NCI-H69 (cell line): ENCODE measurements at regions not wholly inside any gene's neighbourhood (a gene's known extent, or its start where the extent isn't known, plus 50 kb on each side); places are given as distances from the start of the nearest gene placed in this dataset.

Experiments
- DNase-seq: peaks from one replicate; lab custom pipeline; 2025; lab: John Stamatoyannopoulos, UW

- DNase-seq, result no peak
Observed at GRCh38 chr13:74794582-74794981, 660.4 kb upstream of the KLF12 start.

- no peak for DNase-seq
Observed at GRCh38 chr13:74794147-74794546, 659.9 kb upstream of the KLF12 start.

GRCh38 chr13:74784959-74785358 is 650.8 kb upstream of the KLF12 start:
- no peak for DNase-seq

- DNase-seq, result no peak
Observed at GRCh38 chr13:74778946-74779345, 644.7 kb upstream of the KLF12 start.

GRCh38 chr13:74778087-74778486 is 643.9 kb upstream of the KLF12 start:
- DNase-seq, result no peak

- DNase-seq, result no peak
Observed at GRCh38 chr13:74774264-74774663, 640.1 kb upstream of the KLF12 start.

- DNase-seq, result no peak
Observed at GRCh38 chr13:74773248-74773647, 639.0 kb upstream of the KLF12 start.

- DNase-seq, result no peak
Observed at GRCh38 chr13:74771964-74772363, 637.8 kb upstream of the KLF12 start.

GRCh38 chr13:74770361-74770760 is 636.2 kb upstream of the KLF12 start:
- DNase-seq, result no peak

GRCh38 chr13:74769333-74769732 is 635.1 kb upstream of the KLF12 start:
- DNase-seq, result no peak

- DNase-seq, result no peak
Observed at GRCh38 chr13:74768521-74769085, 634.4 kb upstream of the KLF12 start.

GRCh38 chr13:74767050-74767449 is 632.8 kb upstream of the KLF12 start:
- DNase-seq, result no peak

GRCh38 chr13:74765955-74766354 is 631.8 kb upstream of the KLF12 start:
- DNase-seq, result no peak

- DNase-seq, result no peak
Observed at GRCh38 chr13:74761801-74762757, 627.9 kb upstream of the KLF12 start.

- DNase-seq, result no peak
Observed at GRCh38 chr13:74758188-74758587, 624.0 kb upstream of the KLF12 start.

- DNase-seq, result no peak
Observed at GRCh38 chr13:74755065-74755464, 620.9 kb upstream of the KLF12 start.

- peak; percentile 81 for DNase-seq
Observed at GRCh38 chr13:74751739-74752138, 617.5 kb upstream of the KLF12 start.

- no peak for DNase-seq
Observed at GRCh38 chr13:74747186-74747955, 613.2 kb upstream of the KLF12 start.

GRCh38 chr13:74743992-74744391 is 609.8 kb upstream of the KLF12 start:
- no peak for DNase-seq

- no peak for DNase-seq
Observed at GRCh38 chr13:74741732-74742131, 607.5 kb upstream of the KLF12 start.

- DNase-seq, result peak; percentile 70
Observed at GRCh38 chr13:74732736-74733385, 598.7 kb upstream of the KLF12 start.

GRCh38 chr13:74731731-74732130 is 597.5 kb upstream of the KLF12 start:
- DNase-seq, result no peak
